Iris pigment epithelial cell (primary cell): ENCODE measurements at regions not wholly inside any gene's neighbourhood (a gene's known extent, or its start where the extent isn't known, plus 50 kb on each side); places are given as distances from the start of the nearest gene placed in this dataset.

Experiments used
- DNase-seq: peaks from one replicate; pipeline ENCODE4 v3.0.0-alpha.2; 2011; ENCODE audit warnings: low read depth

- DNase-seq, result no peak
Observed at GRCh38 chr5:93275376-93275775, 305.6 kb downstream of the NR2F1-AS1 start.

- peak; percentile 85 for DNase-seq
Observed at GRCh38 chr5:93274291-93274690, 306.7 kb downstream of the NR2F1-AS1 start.

GRCh38 chr5:93273176-93273575 is 307.8 kb downstream of the NR2F1-AS1 start:
- DNase-seq, result peak; percentile 90

GRCh38 chr5:93272108-93272507 is 308.9 kb downstream of the NR2F1-AS1 start:
- no peak for DNase-seq

GRCh38 chr5:93267736-93268135 is 313.3 kb downstream of the NR2F1-AS1 start:
- DNase-seq, result no peak

GRCh38 chr5:93267276-93267675 is 313.7 kb downstream of the NR2F1-AS1 start:
- DNase-seq, result no peak

GRCh38 chr5:93257616-93258015 is 323.4 kb downstream of the NR2F1-AS1 start:
- peak; percentile 56 for DNase-seq

- no peak for DNase-seq
Observed at GRCh38 chr5:93255796-93256195, 325.2 kb downstream of the NR2F1-AS1 start.

GRCh38 chr5:93252165-93252564 is 328.9 kb downstream of the NR2F1-AS1 start:
- peak; percentile 20 for DNase-seq

- DNase-seq, result no peak
Observed at GRCh38 chr5:93251347-93251746, 329.7 kb downstream of the NR2F1-AS1 start.

- DNase-seq, result peak; percentile 53
Observed at GRCh38 chr5:93250424-93250823, 330.6 kb downstream of the NR2F1-AS1 start.

GRCh38 chr5:93249651-93250289 is 331.2 kb downstream of the NR2F1-AS1 start:
- peak; percentile 76 for DNase-seq

- no peak for DNase-seq
Observed at GRCh38 chr5:93247105-93247504, 333.9 kb downstream of the NR2F1-AS1 start.

GRCh38 chr5:93246090-93246855 is 334.7 kb downstream of the NR2F1-AS1 start:
- DNase-seq, result peak; percentile 83

GRCh38 chr5:93245226-93245625 is 335.8 kb downstream of the NR2F1-AS1 start:
- DNase-seq, result no peak

GRCh38 chr5:93243481-93243880 is 337.5 kb downstream of the NR2F1-AS1 start:
- DNase-seq, result no peak

- DNase-seq, result no peak
Observed at GRCh38 chr5:93240228-93240834, 340.7 kb downstream of the NR2F1-AS1 start.

- DNase-seq, result peak; percentile 90
Observed at GRCh38 chr5:93236807-93237421, 344.1 kb downstream of the NR2F1-AS1 start.

- DNase-seq, result no peak
Observed at GRCh38 chr5:93235761-93236160, 345.3 kb downstream of the NR2F1-AS1 start.

GRCh38 chr5:93226202-93226735 is 354.8 kb downstream of the NR2F1-AS1 start:
- DNase-seq, result no peak

- DNase-seq, result no peak
Observed at GRCh38 chr5:93225748-93226147, 355.3 kb downstream of the NR2F1-AS1 start.

GRCh38 chr5:93224624-93225023 is 356.4 kb downstream of the NR2F1-AS1 start:
- DNase-seq, result no peak
